NCI-H1417 treated with DMSO at 0.1 percent for 48 hours (cell line): ENCODE measurements at regions not wholly inside any gene's neighbourhood (a gene's known extent, or its start where the extent isn't known, plus 50 kb on each side); places are given as distances from the start of the nearest gene placed in this dataset.
"Not testable (repeated sequence)": the region's sequence is repeated elsewhere in the genome, so short reads cannot be mapped to it uniquely, and the experiment has no call there.

Experiments used
- DNase-seq: peaks from one replicate; lab custom pipeline; 2025; lab: John Stamatoyannopoulos, UW

GRCh38 chr3:178201714-178202113 lies 334.5 kb upstream of the KCNMB2 start:
- no peak for DNase-seq

- no peak for DNase-seq
Observed at GRCh38 chr3:178202194-178202593, 334.0 kb upstream of the KCNMB2 start.

- DNase-seq = no peak
Observed at GRCh38 chr3:178203165-178203564, 333.1 kb upstream of the KCNMB2 start.

- DNase-seq = no peak
Observed at GRCh38 chr3:178203650-178204049, 332.6 kb upstream of the KCNMB2 start.

GRCh38 chr3:178205740-178206139 lies 330.5 kb upstream of the KCNMB2 start:
- DNase-seq = no peak

GRCh38 chr3:178206521-178206920 lies 329.7 kb upstream of the KCNMB2 start:
- no peak for DNase-seq

GRCh38 chr3:178207161-178207560 lies 329.1 kb upstream of the KCNMB2 start:
- not testable (repeated sequence) for DNase-seq

- DNase-seq = not testable (repeated sequence)
Observed at GRCh38 chr3:178207627-178208026, 328.6 kb upstream of the KCNMB2 start.

- DNase-seq = not testable (repeated sequence)
Observed at GRCh38 chr3:178209116-178209515, 327.1 kb upstream of the KCNMB2 start.

GRCh38 chr3:178209618-178210017 lies 326.6 kb upstream of the KCNMB2 start:
- not testable (repeated sequence) for DNase-seq

- not testable (repeated sequence) for DNase-seq
Observed at GRCh38 chr3:178211086-178211485, 325.1 kb upstream of the KCNMB2 start.

- DNase-seq = no peak
Observed at GRCh38 chr3:178217479-178217878, 318.8 kb upstream of the KCNMB2 start.

GRCh38 chr3:178218231-178218630 lies 318.0 kb upstream of the KCNMB2 start:
- DNase-seq = no peak

GRCh38 chr3:178219661-178220060 lies 316.6 kb upstream of the KCNMB2 start:
- not testable (repeated sequence) for DNase-seq

- no peak for DNase-seq
Observed at GRCh38 chr3:178223876-178224275, 312.4 kb upstream of the KCNMB2 start.

GRCh38 chr3:178226094-178226493 lies 310.1 kb upstream of the KCNMB2 start:
- DNase-seq = no peak

- DNase-seq = no peak
Observed at GRCh38 chr3:178231645-178232044, 304.6 kb upstream of the KCNMB2 start.

- no peak for DNase-seq
Observed at GRCh38 chr3:178233371-178234071, 302.7 kb upstream of the KCNMB2 start.

- no peak for DNase-seq
Observed at GRCh38 chr3:178236555-178237277, 299.5 kb upstream of the KCNMB2 start.

- DNase-seq = no peak
Observed at GRCh38 chr3:178238179-178238578, 298.1 kb upstream of the KCNMB2 start.

- no peak for DNase-seq
Observed at GRCh38 chr3:178244733-178245709, 291.2 kb upstream of the KCNMB2 start.

GRCh38 chr3:178246004-178246403 lies 290.2 kb upstream of the KCNMB2 start:
- DNase-seq = no peak
